Gastrocnemius medialis (tissue), 4 donors: ENCODE measurements at regions not wholly inside any gene's neighbourhood (a gene's known extent, or its start where the extent isn't known, plus 50 kb on each side); places are given as distances from the start of the nearest gene placed in this dataset.

Source experiments
- ATAC-seq, 2 donors: fragments of 150-250 bp; one replicate each; pipeline ENCODE4 v1.9.1; 2016
- DNase-seq, 2 donors: peaks; one replicate each; pipeline ENCODE4 v3.0.0-alpha.2; 2019
- H3K27ac ChIP-seq, 4 donors: fragments of 200-600 bp; sonication (generic); 1 replicate in 1 of 4; 2 replicates in 3 of 4; pipeline ENCODE4 v1.5.1; 2016 to 2018; ENCODE audit warnings: mild to moderate bottlenecking in 2 of 4, moderate library complexity in 1 of 4
- H3K27me3 ChIP-seq, 3 donors: fragments of 200-600 bp; sonication (generic) in 2 of 3; 1 replicate in 1 of 3; 2 replicates in 2 of 3; pipeline versions ENCODE4 v1.5.1 to v1.6.0; 2016 to 2019; ENCODE audit warnings: mild to moderate bottlenecking in 1 of 3, moderate library complexity in 1 of 3
- H3K36me3 ChIP-seq, 2 donors: fragments of 200-600 bp; sonication (generic) in 1 of 2; one replicate each; pipeline ENCODE4 v1.5.1; 2017 to 2018
- H3K4me1 ChIP-seq, 2 donors: fragments of 200-600 bp; sonication (generic) in 1 of 2; one replicate each; pipeline ENCODE4 v1.5.1; 2016 to 2017; ENCODE audit warnings: mild to moderate bottlenecking in 2 of 2
- H3K4me3 ChIP-seq, 4 donors: fragments of 200-600 bp; sonication (generic) in 3 of 4; 1 replicate in 1 of 4; 2 replicates in 3 of 4; pipeline ENCODE4 v1.5.1; 2016 to 2019; ENCODE audit warnings: mild to moderate bottlenecking in 2 of 4
- H3K9me3 ChIP-seq, 3 donors: fragments of 200-600 bp; sonication (generic) in 2 of 3; 1 replicate in 1 of 3; 2 replicates in 2 of 3; pipeline ENCODE4 v1.5.1; 2016 to 2019
- CTCF ChIP-seq, 5 experiments: fragments of 450-650 bp in 3 of 5; fragments of 200-600 bp in 2 of 5; sonication (generic) in 2 of 5; IDR thresholded peaks in 4 of 5; conservative IDR thresholded peaks in 1 of 5; 1 replicate in 4 of 5; 2 replicates in 1 of 5; pipeline ENCODE4 v1.5.1; 2016 to 2019; ENCODE audit warnings: antibody characterized with exemption in 5 of 5, mild to moderate bottlenecking in 3 of 5, moderate library complexity in 3 of 5
- POLR2A ChIP-seq, 2 donors: fragments of 450-650 bp; IDR thresholded peaks; one replicate each; pipeline ENCODE4 v1.6.1; 2017; ENCODE audit warnings: antibody characterized with exemption in 2 of 2, mild to moderate bottlenecking in 2 of 2, moderate library complexity in 2 of 2
- in situ Hi-C, 4 donors: fragments of 200-750 bp; cut with MboI; loops; one replicate each; pipeline versions ENCODE4 v1.15.0 to v1.8.0; 2017; ENCODE audit warnings: low sequenced_read_pairs in 4 of 4
- intact Hi-C: fragments of 100-400 bp; cut with DNase I; formaldehyde crosslinking; loops from one replicate; pipeline ENCODE4 v1.15.1; 2023; ENCODE audit warnings: low total_unique reads

- intact Hi-C loops = no loop called here
- in situ Hi-C loops = no loop called here
These were observed 154.4 kb upstream of the COL3A1 start for GRCh38 chr2:188819792-188820191.

DNA sequence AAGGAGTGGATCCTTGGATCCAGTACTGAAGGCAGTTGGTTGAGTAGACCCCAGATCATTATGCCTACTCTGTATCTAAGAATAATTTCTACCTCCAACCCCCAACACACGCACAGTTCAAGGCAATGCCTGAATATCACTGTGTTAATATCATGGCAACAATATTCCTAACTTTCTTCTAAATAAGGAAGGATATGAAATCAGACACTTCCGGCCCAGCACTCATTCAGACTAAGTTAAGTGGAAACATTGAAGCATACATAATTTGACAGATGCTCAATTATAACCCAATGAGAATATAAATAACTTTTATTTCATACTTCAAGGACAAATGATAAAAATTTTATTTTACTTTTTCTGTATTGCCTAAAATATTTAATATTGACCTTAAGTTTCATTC is 153.6 kb upstream of the COL3A1 start:
- in situ Hi-C loops = no loop called here
- DNase-seq = no peak
- H3K36me3 ChIP-seq = no peaks in the 10 kb centered on the region
- no peak for TF ChIP-seq CTCF (IDR thresholded peaks at IDR 0.05 in 4 of 5, conservative IDR thresholded peaks at IDR 0.05 in 1 of 5)
- no peak for TF ChIP-seq POLR2A (IDR thresholded peaks at IDR 0.05)
- no peak overlapping the region for H3K27ac ChIP-seq
- intact Hi-C loops = no loop called here
- H3K27me3 ChIP-seq = no peaks in the 10 kb centered on the region
- H3K4me3 ChIP-seq = no peak overlapping the region
- ATAC-seq = no peak
- H3K4me1 ChIP-seq = no peaks in the 10 kb centered on the region
- H3K9me3 ChIP-seq = no peaks in the 10 kb centered on the region

More at GRCh38 chr2:188819792-188820191, 154.4 kb upstream of the COL3A1 start:
- no peaks in the 10 kb centered on the region for H3K36me3 ChIP-seq
- no peaks in the 10 kb centered on the region for H3K9me3 ChIP-seq
- no peak for DNase-seq
- TF ChIP-seq CTCF (IDR thresholded peaks at IDR 0.05 in 4 of 5, conservative IDR thresholded peaks at IDR 0.05 in 1 of 5) = no peak
- TF ChIP-seq POLR2A (IDR thresholded peaks at IDR 0.05) = no peak
- H3K4me3 ChIP-seq = no peak overlapping the region
- no peak overlapping the region for H3K27ac ChIP-seq
- ATAC-seq = no peak
- H3K27me3 ChIP-seq = no peaks in the 10 kb centered on the region
- H3K4me1 ChIP-seq = no peaks in the 10 kb centered on the region

- Histone ChIP-seq H3K9me3 (no peaks in the 10 kb centered on the region), H3K4me1 (no peaks in the 10 kb centered on the region), H3K4me3 (no peak overlapping the region), H3K36me3 (no peaks in the 10 kb centered on the region), H3K27ac (no peak overlapping the region), H3K27me3 (no peaks in the 10 kb centered on the region)
- DNase-seq (no peak), ATAC-seq (no peak)
- TF ChIP-seq CTCF (IDR thresholded peaks at IDR 0.05 in 4 of 5, conservative IDR thresholded peaks at IDR 0.05 in 1 of 5) (no peak), POLR2A (IDR thresholded peaks at IDR 0.05) (no peak)
- in situ Hi-C loops (no loop called here), intact Hi-C loops (no loop called here)
These were observed 150.0 kb upstream of the COL3A1 start for GRCh38 chr2:188824125-188824524.

DNA sequence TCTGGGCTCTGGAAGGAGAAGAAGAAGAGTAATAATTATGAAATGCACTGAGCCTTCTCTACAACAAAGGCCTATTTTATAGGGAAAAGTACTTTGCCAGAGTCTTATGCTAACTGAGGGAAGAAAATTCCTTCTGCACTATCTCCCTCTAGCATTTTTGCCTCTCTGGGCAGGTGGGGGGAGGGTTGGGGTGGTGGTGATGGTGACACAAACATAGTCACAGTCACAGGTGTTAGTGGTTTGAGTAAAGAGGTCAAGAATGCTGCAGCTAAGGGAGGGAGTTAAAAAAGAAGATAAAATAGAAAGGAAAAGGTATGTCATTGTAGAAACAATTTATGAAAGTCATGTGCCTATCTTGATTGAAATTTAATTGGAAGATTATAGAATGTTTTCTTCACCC is 140.8 kb upstream of the COL3A1 start:
- Histone ChIP-seq H3K36me3 (no peaks in the 10 kb centered on the region), H3K4me1 (no peaks in the 10 kb centered on the region), H3K27me3 (no peaks in the 10 kb centered on the region), H3K27ac (no peak overlapping the region), H3K9me3 (no peaks in the 10 kb centered on the region), H3K4me3 (no peak overlapping the region)
- ATAC-seq = no peak
- in situ Hi-C loops = no loop called here
- TF ChIP-seq POLR2A (IDR thresholded peaks at IDR 0.05) (no peak), CTCF (IDR thresholded peaks at IDR 0.05 in 4 of 5, conservative IDR thresholded peaks at IDR 0.05 in 1 of 5) (no peak)
- no peak for DNase-seq
- intact Hi-C loops = no loop called here

GRCh38 chr2:188833799-188834198 is 140.4 kb upstream of the COL3A1 start:
- in situ Hi-C loops = no loop called here
- intact Hi-C loops = no loop called here
- Histone ChIP-seq H3K27me3 (no peaks in the 10 kb centered on the region), H3K36me3 (no peaks in the 10 kb centered on the region), H3K9me3 (no peaks in the 10 kb centered on the region), H3K4me3 (no peak overlapping the region), H3K4me1 (no peaks in the 10 kb centered on the region), H3K27ac (no peak overlapping the region)
- TF ChIP-seq CTCF (IDR thresholded peaks at IDR 0.05 in 4 of 5, conservative IDR thresholded peaks at IDR 0.05 in 1 of 5) (no peak), POLR2A (IDR thresholded peaks at IDR 0.05) (no peak)
- no peak for DNase-seq
- no peak for ATAC-seq
